Iris pigment epithelial cell (primary cell): ENCODE measurements at regions not wholly inside any gene's neighbourhood (a gene's known extent, or its start where the extent isn't known, plus 50 kb on each side); places are given as distances from the start of the nearest gene placed in this dataset.

Experiments used
- DNase-seq: peaks from one replicate; pipeline ENCODE4 v3.0.0-alpha.2; 2011; ENCODE audit warnings: low read depth

GRCh38 chr18:67875060-67875459 lies 358.5 kb upstream of the DSEL start:
- DNase-seq = no peak

GRCh38 chr18:67865400-67865799 lies 348.9 kb upstream of the DSEL start:
- no peak for DNase-seq

DNA sequence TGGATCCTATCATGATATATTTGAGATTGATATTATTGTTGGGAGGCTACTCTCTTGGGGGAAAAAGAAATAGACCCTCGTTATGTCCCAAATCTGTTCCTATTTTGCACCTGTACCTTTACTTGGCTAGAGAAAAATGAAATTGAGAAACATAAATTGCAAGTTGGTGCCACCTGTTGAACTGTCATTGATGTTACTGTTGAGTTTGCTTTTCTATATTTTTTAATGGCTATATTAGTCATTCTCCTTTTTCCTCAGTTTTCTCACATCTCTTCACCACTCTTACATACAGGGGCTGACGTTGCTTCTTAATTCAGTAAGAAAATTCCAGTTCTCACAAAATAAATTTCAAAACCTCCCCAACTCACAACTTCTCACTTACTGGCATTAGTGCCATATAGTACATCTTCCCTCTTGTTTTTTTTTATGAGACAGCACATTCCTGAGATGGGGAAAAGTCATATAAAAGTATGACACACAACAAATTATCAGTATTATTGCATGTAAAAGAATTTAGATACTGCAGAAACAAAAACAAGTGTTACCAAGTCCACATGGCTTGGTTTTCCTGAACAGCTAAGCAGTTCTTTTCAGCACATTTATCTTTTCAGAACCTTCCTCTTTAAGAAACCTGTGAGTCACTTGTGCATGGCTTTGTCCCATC lies 348.3 kb upstream of the DSEL start:
- DNase-seq = peak; percentile 63

GRCh38 chr18:67862069-67862468 lies 345.5 kb upstream of the DSEL start:
- DNase-seq = peak; percentile 55

DNA sequence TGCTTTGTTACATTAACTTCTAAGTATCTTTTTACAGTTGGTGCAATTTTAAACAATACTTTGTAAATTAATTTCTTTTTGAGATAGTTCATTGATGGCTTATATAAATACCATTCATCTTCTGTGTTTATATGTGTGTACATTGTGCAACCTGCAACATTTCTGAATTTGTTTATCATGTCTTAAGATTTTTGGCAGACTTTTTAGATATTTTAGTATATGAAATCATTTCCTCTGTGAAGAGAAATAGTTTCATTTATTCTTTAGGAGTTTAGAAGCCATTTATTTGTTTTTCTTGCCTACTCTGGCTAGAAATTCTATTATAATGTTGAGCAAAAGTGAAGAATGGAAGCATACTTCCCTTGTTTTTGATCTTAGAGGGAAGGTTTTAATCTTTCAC lies 337.8 kb upstream of the DSEL start:
- DNase-seq = peak; percentile 71

- DNase-seq = no peak
These were observed 330.0 kb upstream of the DSEL start for GRCh38 chr18:67846422-67847098.

GRCh38 chr18:67845035-67845434 lies 328.5 kb upstream of the DSEL start:
- peak; percentile 40 for DNase-seq

DNA sequence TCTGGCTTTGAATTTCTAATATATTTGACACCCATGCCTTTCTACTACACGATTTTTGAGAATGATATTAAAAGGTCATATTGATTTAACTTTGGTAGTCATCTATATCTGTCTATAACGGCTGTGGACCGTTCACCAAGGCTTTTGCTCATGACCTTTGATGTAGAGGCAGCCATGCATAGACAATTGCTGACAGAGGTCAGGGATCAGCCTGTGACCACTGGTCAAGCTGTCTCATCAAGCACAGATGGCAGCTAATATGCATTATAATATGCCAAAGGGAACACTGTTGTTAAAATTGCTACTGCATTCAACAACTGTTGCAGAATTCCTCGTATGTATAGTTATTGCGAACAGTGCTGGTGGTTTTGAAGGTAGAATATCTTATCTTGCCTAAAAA lies 323.9 kb upstream of the DSEL start:
- no peak for DNase-seq

DNA sequence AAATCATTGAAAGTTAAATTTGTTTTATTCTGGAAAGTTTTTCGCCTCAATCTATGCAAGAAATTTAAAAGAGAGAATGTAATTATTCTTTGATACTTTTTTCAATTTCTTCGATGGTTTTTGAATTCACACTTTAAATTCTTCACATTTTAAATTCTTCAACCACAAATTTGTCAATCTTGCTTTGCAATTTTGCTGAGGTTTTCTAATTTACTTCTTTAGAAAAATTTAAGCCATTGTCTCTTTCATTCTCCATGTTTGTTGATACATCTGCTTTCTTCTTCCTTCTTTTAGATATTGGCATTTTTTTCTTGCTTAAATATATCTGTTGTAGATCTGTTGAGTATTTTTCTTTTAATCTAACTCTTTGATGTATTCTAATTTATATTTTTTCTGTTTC lies 301.9 kb upstream of the DSEL start:
- no peak for DNase-seq

DNA sequence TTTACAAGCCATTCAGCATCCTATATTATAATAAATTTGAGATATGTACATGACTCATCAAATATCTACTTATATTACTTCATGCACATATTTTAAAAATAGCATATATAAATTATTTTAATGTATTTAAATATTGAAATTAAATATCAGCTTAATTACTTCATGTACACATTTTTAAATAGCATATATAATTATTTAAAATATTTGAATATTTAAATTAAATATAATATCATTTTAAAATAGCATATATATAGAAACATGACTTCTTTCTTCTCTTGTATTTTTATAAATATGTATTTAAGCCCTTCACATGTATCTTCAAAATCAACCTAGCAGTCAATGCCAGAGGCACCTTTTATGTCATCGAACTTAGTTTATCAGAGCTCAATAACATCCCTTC lies 298.8 kb upstream of the DSEL start:
- no peak for DNase-seq

GRCh38 chr18:67813380-67814028 lies 297.0 kb upstream of the DSEL start:
- DNase-seq = peak; percentile 45

- DNase-seq = no peak
These were observed 288.7 kb upstream of the DSEL start for GRCh38 chr18:67805261-67805660.

- peak; percentile 58 for DNase-seq
These were observed 278.0 kb upstream of the DSEL start for GRCh38 chr18:67794521-67794920.

DNA sequence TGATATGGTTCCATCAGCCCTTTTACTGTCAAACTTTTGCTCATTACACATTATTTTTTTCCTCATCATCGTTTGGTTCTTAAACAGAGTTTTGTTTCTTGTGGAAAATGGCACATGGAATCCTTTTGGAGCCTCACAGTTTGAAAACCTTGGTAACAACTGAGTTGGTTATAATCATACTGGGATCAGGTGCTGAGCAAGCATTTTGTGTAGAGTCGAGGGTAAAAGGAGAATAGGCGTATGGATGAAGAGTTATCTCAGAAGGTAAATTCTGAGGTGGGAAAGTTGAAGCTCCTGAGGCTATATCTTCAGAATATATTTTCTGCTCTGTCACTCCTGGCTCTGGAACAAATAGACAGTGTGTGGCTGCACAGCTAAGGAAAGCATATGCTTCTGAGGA lies 274.0 kb upstream of the DSEL start:
- DNase-seq = no peak

- DNase-seq = no peak
These were observed 272.6 kb upstream of the DSEL start for GRCh38 chr18:67789165-67789545.

DNA sequence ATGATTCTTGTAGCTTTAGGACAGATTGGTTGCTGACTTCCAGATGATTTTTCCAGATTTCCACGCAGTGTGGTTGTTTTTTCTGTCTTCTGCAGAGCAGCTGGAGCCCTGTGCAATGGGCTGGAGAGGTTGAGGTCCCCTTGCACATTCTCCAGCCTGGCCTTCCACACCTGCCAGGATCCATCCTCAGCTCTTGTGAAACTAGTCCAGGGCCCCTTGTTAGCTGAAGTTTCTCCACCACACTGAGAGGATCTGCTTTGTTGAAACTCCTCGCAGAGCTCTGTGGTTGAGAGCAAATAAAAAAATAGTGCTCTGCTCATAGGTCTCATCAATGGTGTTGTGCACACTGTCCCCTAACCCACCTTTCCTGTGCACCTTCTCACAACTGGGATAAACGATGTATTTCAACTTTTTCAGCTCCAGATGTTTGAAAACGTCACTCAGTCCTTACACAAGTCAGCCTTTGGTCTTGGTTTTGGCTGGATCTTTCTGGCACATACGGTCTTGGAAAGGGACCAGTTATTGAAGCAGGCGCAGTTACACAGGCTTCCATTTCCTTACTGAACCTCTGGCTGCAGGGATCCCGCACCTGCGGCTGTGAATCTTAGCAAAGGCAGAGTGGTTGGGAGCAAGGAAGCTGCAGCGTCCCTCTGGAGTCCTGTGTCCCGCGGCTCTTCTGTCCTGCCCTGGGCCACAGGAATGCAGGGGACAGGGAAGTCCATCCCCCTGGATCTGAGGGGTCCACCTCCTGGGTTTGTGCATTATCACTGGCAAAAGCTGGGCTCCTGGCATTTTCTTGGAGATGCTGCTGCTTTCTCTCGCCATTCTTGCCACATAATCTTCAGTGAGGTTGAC lies 272.0 kb upstream of the DSEL start:
- no peak for DNase-seq

DNA sequence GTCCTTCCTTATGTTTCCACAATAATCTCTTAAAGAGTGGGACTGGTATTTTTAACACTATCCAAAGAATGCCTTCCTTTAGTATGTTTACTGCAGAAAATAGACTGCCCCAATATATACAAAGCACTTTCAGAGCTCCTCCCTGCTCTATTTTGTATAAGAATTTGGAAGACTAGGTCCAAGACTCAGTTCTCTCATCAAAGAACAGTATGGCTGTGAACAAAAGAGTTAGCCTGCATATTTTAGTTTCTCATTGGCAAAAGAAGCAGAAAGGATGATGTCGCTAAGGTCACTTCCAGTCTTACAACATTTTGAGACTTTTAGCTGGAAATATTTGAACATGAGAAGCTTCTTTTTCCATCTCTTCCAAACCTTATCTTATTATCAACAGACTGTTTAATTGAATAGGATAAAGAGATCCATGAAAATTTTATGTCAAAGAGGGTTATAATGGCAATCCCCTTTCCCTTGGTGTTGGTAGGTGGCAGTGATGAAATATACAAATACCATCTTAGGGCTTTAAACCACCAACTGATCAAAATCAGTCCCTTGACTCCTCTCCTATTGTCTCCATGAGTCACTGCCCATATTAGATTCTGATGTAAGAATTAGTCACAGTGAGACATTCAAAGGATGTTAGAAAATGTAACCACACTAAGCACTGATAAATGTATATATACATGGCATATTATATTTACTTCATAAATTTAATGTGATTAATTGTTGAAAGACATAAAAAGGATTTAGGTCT lies 266.9 kb upstream of the DSEL start:
- DNase-seq = peak; percentile 91

GRCh38 chr18:67778016-67778415 lies 261.5 kb upstream of the DSEL start:
- no peak for DNase-seq

DNA sequence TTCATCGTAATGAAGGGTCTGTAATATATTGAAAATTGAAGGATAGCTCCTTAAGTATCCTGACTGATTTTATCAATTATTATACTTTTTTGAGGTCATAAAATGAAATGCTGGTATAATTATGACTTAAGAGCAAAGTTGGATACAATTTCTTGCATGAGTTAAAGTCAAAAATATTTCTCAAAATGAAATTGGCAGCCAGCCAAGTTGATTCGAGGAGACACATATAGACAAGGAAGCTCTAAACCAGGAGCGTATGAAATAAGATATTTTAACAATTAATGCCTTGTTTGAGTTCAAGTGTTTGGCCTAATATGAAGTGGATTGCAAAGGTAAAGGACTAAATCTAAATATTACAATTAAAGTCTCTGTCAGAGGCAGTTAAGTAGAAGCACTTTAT lies 260.4 kb upstream of the DSEL start:
- DNase-seq = peak; percentile 68

- DNase-seq = peak; percentile 84
These were observed 254.8 kb upstream of the DSEL start for GRCh38 chr18:67771271-67771670.

DNA sequence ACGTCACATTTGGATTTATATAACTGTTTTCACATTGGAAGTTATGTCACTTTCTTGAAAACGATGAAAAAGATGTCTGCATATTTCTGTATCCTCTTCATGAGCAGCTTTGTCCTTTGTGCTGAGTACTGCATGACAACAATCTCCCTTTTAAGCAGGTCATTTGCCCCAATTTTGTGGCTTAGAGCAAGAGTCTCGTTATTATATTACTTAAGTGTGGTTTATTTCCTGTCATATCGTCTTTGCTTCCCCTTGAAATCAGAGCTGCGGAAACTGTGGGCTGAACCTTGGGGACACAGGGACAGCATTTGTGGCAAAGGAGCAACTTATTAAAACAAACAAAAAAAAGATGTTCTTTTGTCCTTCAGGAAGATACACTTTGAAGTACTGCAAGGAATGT lies 254.0 kb upstream of the DSEL start:
- no peak for DNase-seq

DNA sequence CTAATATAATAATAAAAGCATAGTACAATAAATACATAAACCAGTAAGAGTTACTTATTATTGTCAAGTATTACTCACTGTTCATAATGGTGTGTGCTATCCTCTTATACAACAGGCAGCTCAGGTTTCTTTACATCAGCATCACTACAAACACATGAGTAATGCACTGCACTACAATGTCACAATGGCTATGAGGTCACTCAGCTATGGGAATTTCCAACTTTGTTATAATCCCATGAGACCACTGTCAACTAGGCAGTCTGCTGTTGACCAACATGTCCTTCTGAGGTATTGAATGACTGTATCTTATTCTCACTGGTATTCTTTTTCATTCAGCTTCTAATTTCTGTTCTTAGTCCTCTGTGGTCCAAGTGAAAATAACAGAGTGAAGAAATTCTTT lies 250.4 kb upstream of the DSEL start:
- DNase-seq = peak; percentile 98
